T follicular helper cell (primary cell): ENCODE measurements at regions not wholly inside any gene's neighbourhood (a gene's known extent, or its start where the extent isn't known, plus 50 kb on each side); places are given as distances from the start of the nearest gene placed in this dataset.
"Not testable (repeated sequence)": the region's sequence is repeated elsewhere in the genome, so short reads cannot be mapped to it uniquely, and the experiment has no call there.

Experiments
- DNase-seq: peaks from one replicate; pipeline ENCODE4 v3.0.0-alpha.2; 2020; ENCODE audit warnings: low read depth

- DNase-seq, result no peak
Measured at GRCh38 chr11:35046681-35047080, 92.3 kb upstream of the CD44 start.

- peak; percentile 43 for DNase-seq
Measured at GRCh38 chr11:35047179-35047578, 91.8 kb upstream of the CD44 start.

GRCh38 chr11:35047769-35048168, 91.2 kb upstream of the CD44 start:
- no peak for DNase-seq

- DNase-seq, result not testable (repeated sequence)
Measured at GRCh38 chr11:35048346-35048745, 90.6 kb upstream of the CD44 start.

- DNase-seq, result no peak
Measured at GRCh38 chr11:35049859-35050531, 89.0 kb upstream of the CD44 start.

GRCh38 chr11:35050541-35050995, 88.4 kb upstream of the CD44 start:
- DNase-seq, result no peak

- no peak for DNase-seq
Measured at GRCh38 chr11:35056391-35057093, 82.4 kb upstream of the CD44 start.

- no peak for DNase-seq
Measured at GRCh38 chr11:35057926-35058668, 80.9 kb upstream of the CD44 start.

- no peak for DNase-seq
Measured at GRCh38 chr11:35058669-35059434, 80.1 kb upstream of the CD44 start.

GRCh38 chr11:35061516-35062440, 77.2 kb upstream of the CD44 start:
- DNase-seq, result no peak

- DNase-seq, result no peak
Measured at GRCh38 chr11:35063488-35063931, 75.5 kb upstream of the CD44 start.

DNA sequence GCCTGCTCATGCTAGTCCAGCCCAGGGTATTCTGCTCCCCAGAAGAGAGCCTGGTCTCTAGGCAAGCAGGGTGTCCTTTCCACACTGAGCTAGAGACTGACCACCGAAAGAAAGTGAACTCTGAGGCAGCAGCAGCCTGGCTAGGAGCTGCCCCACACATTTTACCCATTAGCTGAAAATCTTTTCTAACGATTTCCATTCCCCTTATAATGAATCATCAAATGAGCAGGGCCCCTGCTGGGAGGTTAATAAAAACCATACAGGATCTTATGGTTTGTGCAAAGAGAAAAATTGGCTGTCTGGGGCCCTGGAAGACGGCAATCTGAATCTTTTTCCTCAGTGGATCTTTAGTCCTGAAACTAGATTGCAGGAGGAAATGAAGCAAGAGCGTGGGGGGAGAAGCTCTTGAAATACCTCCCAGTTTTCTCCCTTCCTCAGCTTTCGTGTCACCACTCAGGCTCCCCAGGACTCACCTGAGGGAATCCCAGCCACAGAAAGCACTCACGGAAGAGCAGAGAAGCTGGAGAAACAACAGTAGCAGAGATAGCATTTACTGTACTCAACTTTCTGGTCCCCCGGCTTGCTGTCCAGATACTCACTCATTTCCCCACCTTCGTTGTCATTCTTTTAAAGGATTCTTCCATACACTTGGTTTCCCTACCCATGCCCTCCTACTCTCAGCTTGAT, 74.7 kb upstream of the CD44 start:
- no peak for DNase-seq

DNA sequence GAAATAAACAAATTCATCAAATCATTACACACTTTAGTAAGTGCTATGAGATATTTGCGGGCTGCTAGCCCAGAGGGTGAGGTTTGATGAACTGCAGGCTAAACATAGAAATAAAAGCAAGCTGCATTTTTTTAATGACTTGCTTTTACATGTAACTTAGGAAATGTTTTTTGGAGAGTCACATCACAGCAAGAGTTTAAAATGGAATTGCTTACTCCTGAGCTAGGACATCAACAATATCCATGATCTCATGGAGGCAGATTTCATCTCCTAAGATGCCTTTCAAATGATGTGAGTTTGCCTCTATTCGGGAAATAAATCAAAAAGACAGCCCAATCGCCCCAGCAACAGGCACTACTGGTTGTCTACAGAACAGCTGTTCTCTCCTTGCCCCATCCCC, 73.4 kb upstream of the CD44 start:
- no peak for DNase-seq

- no peak for DNase-seq
Measured at GRCh38 chr11:35066030-35066429, 72.9 kb upstream of the CD44 start.

DNA sequence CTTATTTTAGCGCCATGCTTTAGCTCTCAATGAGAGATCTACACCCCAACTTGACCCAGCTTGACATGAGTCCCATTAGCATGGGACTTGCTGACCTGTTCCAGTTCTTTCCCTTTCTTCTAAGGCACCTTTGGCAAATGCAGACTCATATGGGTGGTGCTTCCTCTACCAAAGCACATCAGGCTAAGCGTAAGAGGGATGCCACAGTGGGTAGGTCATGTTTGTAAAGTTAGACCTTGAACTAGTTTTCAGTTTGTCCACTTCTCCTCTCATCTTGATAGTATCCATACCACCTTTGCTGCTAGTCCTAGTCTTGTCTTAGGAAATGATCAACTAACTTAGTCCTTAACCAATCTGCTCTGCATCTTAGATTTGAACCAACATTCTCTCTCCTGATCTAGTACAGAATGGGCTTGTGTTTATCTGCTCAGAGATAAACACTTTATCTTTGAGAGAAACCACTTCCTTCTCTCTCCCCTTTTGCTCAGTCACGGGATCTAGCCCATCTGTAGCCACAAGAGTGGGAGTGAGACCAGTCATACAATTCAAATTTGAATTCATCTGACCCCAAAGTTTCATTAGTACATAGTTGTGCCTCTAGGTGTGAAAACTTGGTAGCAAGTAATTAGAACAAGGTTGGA, 72.1 kb upstream of the CD44 start:
- no peak for DNase-seq

- no peak for DNase-seq
Measured at GRCh38 chr11:35071722-35072121, 67.2 kb upstream of the CD44 start.

DNA sequence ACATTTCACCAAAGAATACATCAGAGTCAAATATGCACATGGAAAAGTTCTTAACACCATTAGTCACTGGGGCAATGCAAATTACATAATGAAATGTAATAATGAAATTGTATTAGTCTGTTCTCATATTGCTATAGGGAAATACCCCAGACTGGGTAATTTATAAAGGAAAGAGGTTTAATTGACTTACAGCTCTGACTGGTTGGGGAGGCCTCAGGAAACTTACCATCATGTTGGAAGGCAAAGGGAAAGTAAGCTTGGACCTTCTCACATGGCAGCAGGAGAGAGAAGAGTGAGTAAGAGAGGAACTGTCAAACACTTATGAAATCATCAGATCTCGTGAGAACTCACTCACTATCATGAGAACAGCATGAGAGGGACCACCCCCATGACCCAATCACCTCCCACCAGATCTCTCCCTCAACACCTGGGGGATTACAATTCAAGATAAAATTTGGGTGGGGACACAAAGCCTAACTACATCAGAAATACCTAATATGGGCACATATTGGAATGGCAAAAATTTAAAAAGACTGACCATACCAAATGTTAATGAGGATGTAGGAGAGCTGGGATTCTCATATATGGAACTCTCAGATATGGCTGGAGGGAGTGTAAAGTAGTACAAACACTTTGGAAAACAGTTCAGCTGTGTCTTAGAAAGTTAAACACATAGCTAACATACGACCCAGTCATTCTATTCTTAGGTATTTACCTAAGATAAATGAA, 65.1 kb upstream of the CD44 start:
- DNase-seq, result no peak

DNA sequence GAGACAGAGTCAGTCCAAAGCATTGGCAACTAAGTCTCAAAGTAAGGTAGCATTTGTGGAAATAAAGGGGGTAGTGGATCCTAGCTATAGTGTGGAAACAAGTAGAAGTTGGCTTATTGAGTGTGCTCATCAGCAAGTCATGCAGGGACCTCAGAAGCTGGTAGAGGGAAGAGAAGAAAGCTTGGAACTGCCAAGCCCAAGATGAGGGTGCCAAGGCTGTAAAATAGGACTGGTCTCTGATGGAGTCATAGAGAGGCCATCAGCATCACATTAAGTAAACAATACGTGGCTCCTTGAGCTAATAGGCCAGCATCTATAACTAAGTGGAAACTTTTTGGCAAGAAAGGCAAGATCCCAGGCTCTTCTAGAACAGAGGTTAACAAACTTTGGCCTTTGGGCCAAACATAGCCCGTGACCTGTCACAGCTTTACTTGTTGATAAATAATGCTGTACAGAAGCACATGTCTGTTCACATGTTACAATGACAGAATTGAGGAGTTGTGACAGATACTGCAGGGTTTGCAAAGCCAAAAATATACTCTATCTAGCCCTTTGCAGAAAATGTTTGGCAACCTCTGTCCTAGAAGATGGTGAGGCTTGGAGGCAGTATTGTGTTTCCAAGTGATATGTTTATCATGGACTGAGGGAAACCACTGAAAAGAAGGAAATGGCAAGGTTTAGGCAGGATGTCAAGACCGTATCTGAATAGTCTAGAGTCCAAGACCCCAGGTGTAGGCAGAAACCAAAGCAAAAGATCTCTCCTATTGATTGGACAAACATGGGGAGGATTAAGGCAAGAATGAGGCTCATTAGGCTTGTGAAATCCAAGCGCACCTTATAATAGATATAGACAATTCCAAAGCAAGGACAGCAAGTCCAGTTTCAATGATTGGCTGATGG, 62.5 kb upstream of the CD44 start:
- no peak for DNase-seq
